NCI-H510A (cell line): ENCODE measurements at regions not wholly inside any gene's neighbourhood (a gene's known extent, or its start where the extent isn't known, plus 50 kb on each side); places are given as distances from the start of the nearest gene placed in this dataset.
"Not testable (repeated sequence)": the region's sequence is repeated elsewhere in the genome, so short reads cannot be mapped to it uniquely, and the experiment has no call there.

Experiments used
- DNase-seq: peaks from one replicate; lab custom pipeline; 2025; lab: John Stamatoyannopoulos, UW

DNA sequence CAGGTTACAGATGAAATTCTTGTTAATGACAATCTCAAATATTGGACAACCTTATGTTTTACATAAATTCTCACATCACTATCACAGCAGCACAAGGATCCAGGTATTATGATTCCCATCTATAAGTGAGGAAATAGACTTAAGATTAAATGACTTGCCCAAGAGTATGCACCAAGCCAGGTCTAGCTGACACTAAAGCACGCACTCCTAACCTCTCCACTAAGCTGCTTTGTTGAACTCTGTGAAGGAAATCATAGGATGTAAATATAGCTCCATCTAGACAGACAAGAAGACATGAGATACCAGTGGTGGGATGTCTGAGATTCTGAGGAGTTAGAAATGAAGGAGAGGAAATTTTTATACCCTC lies 87.9 kb downstream of the PHLDA1 start:
- no peak for DNase-seq

DNA sequence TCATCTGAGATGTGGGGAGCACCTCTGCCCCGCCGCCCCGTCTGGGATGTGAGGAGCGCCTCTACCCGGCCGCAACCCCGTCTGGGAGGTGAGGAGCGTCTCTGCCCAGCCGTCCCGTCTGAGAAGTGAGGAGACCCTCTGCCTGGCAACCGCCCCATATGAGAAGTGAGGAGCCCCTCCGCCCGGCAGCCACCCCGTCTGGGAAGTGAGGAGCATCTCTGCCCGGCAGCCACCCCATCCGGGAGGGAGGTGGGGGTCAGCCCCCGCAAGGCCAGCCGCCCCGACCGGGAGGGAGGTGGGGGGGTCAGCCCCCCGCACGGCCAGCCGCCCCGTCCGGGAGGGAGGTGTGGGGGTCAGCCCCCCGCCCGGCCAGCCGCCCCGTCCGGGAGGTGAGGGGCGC lies 89.9 kb downstream of the PHLDA1 start:
- not testable (repeated sequence) for DNase-seq

DNA sequence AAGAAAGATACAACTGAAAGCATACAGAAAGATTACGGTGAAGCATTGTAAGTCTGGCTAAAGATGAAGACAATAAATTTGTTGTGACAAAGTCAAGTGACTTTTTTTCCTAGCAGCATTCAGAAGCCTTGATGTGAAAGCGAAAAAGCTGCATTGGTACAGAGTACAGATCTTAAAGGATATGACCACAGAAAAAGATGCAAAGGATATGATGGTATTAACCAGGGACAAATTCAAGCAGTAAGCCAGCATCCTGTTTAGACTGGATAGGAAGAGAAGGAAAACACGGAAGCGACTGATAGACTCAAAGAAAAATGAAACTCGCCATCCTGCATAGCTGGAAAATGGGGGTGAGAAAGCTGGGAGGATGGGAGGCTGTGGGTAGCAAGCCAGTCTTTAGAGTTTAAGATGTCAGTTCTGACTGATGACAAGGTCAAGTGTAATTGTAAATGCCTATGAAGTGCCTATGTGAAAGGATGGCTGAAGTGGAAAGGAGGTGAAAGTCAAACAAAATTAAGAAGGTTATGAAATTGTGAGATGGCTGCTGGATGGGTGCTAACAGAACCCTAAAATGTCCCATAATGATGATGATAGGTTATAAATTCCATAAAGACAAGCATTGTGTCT lies 92.4 kb downstream of the PHLDA1 start:
- no peak for DNase-seq

DNA sequence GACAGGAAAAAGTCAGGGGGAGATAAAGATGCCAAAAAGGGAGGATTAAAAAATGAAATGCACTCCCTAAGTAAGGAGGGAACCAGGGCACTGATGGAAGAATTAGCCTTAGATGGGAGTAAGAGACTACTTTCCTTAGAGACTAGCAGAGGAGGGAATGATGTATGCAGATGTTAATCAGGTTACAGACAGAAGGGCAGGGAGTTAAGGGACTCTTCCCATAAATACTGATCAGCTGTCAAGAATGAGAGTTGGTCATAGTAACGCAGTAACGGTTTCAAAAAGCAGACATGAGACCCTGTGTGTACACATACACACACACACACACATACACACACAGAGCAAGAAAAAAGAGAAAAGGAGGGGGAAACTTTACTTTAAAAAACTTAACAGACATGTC lies 93.4 kb downstream of the PHLDA1 start:
- DNase-seq, result no peak

DNA sequence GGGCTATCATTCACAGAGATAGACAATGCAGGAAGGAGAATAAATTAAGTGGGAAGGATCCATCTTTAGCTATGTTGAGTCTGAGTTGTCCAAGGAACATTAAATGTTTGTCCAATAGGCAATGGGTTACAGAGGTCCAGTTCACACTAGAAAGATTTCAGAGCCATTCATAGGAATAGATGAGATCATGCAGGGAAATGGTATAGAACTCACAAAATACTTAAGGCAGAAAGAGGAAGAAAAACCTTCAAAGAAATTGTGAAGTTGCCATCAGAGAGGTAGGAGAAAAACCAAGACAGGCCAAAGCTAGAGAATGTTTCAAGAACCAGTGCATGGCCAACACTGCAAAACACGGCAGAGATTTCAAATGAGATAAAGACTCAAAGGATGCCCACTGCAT lies 94.1 kb downstream of the PHLDA1 start:
- no peak for DNase-seq

DNA sequence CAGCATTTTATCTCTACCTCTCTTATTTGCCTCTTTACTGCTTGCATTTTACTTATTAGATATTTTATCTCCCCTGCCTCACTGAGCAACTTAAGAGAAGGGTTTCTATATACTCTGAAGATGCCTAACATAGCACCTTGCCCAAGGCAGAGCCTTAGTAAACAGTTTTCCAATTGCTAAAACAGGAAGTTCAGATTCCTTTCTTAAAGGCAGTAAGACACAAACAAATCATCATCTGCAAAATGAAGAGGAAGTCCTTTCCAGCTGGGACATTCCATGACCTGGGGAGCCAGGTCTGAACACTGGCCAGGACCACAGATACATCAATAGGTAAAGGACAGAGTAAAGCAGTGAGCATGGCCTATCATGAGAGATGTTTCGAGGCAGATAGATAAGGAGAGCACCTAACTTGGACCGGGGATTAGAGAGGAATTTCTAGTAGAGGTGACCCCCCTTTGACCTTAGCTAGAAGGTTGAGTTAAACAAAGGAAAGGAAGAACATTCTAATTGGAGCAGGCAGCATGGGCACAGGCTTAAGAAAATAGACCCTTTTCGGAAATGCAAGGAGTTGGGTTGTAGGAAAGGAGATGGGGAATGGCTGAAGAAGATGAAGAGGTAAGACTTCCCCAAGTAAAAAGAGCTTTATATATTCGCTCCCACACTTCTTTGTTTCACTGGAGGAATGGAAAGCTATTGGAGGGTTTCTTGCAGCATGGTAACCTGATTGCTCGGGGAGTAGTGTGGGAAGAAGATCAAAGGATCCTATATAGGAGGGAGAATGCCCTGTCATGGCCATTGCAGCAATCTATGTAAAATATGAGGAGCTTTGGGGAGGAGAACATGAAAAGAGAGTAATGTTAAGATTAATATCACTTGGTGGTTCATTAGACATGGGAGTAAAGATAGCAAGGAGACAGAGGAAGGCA lies 94.8 kb downstream of the PHLDA1 start:
- no peak for DNase-seq

DNA sequence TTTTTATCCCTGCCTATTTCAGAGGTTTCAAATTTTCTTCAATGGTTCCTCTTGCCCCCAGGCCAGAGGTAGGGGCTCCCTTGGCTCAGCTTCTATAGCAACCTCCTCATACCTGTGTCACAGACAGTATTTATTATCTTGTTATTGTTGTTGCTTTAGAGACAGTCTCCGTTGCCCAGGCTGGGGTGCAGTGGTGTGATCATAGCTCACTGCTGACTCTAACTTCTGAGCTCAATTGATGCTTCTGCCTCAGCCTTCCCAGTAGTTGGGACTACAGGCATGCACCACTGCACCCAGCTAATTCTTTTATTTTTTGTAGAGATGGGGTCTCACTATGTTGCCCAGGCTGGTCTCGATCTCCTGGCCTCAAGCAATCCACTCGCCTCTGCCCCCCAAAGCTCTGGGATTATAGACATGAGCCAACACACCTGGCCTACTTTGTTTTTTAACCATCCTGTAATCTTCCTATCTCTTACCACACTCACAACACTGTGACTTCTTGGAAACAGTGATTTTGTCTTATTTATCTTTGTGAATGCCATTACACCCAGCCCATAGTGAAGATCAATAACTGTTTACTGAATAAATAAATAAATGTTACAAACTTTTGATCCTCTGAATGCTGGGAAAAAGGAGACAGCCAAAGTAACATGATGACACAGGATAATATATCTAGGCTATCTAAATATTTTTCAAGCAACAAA lies 95.9 kb downstream of the PHLDA1 start:
- DNase-seq, result no peak

DNA sequence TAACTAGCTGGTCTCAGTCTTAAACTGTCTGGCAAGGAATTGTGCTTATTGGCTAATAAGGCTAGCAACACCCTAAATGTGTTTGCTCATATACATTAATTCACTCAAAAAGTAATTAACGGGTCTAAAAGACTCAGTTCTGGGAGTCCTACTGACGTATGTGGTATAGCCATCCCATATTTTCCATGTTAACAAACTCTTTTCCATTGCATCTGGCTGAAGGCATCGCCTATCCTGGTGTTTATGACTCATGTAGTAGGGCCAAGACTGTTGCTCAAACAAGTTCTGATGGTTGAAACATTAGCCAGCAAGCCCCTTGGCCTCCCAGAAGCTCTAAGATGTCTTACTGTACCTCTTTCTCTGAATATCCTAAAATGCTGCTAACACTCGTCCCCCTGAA lies 98.5 kb downstream of the PHLDA1 start:
- DNase-seq, result no peak

DNA sequence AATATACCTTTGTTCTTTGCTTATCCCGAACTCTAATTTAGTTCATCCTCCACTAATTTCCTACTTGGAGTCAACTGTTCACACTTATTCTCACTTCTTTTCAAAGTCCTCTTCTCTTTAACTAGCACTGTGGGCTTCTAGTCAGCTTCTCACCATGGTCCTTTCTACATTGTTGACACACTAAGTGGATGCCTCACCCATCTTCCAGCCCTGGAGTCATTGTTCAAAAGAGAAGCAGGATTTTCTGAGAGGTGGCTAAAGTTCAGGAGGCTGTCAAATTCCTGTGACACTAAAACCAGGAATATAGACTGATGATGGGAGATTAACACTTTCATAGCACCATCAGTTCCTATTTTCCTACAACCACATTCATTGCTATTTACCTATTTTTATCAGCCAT lies 99.3 kb downstream of the PHLDA1 start:
- no peak for DNase-seq

DNA sequence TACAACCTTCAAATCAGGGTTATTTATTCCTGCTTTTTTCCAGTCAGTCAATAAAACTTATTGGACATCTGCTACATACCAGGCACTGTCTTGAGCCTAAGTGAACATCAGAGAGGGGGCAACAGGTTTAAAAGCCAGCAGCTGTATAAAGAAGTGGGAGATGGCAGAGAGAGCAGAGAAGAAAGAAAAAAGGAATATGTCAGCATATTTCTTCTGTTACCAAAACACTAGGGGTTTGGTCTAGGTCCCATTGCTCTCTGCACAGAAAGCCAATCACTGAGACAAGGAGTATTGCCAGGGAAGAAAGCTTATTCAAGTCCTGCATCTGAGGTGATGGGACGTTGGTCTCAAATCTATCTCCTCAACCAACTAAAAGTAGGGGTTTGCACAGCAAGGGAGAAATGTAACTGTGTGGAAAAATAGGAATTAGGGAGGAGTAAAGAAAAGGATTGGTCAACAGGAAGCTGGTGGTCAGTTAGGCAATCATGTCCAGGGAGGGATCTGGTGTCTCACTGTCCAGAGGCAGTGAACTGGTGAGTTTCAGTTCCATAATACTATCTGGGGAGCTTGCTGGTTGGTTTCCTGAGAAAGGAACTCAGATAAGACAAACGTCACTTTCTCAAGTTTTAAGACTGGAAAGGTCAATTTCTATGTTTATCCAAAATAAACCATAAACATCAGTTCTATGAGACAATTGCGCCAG lies 107.5 kb downstream of the PHLDA1 start:
- no peak for DNase-seq

DNA sequence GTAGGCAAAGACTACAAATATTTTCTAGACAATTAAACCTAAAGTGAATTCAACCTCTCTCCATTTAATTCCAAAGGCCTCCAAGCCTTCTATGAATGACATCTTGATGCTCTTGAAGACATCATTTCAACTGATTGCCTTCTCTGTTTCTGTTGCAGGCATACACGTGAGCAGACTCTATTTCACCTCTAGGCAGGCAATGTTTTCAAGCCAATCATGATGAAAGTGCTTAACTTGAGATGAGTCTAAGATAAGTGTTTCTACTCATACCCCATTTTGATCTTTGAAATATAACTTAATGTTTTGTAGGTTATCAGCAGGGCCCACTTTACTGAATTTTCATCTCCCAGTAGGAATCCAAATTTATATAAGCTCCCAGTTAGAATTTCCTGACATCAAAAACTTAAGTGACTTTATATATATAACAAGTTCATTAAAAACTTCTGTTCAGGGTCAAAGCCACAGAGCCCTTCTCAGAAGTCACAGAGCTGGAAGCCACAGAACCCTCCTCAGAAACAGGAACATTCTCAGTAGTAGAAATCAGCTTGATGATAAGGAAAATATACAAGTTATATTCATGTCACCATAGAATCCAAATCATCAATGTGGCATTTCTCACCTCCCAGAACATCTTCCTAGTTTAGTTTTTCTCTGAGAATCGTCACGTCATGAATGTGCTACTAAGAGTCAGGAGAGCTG lies 108.5 kb downstream of the PHLDA1 start:
- DNase-seq, result no peak

DNA sequence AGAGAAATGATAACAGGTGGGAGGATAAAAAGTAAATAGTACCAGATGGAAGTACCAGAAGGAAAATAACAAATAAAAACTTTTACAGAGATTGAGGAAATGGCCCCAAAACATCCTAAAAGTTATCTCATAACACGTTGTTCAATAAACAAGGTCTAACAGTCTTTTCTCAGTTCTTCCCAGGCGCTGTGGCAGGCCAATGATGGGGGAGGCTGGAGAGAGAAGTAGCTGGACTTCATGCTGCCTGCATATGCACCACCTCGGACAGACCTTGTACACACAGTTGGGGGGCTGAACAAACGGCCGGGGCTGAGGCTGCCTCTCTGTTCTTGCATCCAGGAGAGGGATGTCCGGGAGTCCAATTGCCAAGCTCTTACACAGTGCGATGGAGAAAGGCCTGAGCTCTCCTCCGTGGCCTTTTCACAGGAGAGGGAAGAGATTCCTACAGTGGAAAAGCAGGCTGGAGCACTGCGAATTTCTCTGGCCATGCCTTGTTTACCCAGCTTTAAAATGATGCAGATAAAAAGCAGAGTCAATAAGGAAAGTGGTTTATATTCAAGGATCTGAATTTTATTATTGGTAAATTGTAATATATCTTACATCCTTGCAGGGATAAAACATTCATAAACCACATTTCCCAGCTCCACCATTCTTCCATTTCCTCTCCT lies 109.8 kb downstream of the PHLDA1 start:
- DNase-seq, result no peak

DNA sequence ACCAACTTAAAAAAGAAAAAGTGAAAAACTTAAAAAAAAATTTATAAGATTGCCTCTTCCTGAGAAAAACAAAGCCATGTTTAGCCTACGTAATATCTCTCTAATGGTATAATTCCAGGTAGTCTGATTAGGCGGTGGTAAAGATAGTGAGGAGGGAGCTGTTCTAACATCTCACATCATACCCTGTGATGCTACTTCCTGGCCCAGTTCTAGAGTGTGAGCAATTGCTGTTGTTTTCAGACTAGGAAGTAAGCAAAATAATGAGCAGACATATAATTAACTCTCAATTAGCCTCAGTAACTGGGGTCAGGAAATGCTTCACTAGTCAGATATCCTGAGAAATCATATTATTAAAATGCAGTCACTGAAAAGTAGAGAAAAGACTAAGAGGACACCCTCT lies 113.9 kb downstream of the PHLDA1 start:
- DNase-seq, result no peak

DNA sequence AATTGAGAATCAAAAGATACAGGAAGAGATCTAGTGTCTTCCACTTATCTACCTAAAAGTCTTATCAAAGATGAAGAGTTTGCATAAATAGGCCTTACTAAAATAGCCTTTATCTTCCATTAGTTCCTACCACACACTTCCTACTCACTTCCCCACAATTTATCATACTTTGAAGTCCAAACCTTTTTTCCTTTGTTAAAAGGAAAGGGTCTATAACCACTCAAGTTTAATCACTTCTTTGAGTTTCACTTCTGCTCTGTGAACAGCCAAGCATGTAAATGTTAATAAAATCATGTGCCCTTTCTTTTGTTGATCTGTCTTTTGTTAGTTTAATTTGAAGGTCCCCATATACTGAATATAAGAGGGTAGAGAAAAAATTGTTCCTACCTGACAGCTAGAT lies 114.5 kb downstream of the PHLDA1 start:
- DNase-seq, result no peak

DNA sequence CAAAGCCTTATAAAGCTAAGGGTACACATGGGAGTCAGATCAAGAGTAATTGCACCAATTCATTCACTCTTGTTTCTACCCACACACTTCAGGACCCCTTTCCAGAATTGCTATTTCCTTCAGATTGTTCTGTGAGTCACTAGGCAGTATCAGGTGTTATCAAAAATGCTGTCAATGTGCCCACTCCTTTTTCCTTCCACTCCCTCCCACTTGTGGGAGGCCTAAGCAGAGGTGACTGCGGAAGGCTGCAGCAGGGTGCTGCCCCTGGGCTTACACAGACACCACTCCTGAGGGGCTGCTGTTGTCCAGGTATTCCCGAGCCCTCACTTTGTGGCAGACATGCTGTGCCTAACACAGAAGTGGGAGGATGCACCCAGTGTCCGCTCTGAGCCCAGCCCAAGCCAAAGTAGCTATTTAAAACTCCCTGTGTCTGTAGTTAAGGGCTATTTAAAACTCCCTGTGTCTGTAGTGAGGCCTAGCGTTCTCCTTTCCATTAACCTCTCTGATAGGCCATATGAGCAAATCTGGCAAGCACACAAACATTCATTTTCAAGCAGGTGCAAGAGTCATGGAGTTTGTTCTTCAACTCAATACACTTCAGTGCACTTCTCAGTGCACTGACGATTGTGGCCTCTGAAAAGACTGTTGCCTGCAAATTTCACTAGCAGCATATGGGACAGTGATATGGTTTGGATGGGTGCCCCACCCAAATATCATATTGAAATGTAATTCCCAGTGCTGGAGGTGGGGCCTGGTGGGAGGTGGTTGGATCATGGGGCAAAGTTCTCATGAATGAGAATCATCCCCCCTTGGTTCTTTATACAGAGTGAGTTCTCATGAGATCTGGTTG lies 117.8 kb downstream of the PHLDA1 start:
- DNase-seq, result peak; percentile 21

DNA sequence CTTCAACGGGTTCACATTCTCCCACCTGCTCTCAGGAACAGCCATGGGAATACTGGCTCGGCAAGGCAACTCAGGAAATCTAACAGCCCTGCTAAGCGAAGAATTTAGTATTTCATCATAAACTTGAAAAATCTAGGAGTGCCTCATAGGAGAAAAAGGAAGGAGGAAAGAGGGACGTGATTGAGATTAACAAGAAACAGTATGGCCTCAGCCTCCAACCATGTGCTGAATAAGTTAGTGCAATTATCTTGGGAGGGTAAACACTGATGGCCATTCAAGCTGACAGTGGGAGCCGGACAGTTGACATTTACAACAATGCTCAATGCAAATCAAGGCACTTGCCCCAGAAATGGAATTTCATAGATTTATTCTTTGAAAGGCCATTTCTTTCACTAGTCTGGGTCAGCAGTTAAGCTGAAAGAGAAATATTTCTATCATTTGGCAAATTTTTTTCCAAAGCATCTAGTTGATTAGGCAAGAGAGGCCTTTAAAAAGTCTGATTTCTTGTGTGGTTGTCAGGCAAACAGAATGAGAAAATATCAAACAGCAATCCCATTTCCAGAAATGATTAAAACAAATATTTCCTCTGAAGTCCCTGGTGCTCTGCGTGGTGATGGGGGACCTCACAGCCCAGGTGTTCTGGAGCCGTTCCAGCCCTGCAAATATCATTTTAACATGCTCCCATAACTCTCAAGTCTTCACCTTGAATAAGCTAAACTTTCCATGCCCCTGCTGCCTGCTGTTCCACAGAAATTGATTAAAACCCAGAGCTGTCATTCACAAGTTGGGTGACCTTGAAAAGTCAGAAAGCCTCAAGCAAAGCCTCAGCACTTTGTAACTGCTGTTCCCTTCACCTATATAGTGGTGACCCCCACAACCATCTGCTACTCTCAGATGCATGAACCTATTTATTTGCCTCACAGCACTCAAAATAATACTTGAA lies 121.6 kb downstream of the PHLDA1 start:
- DNase-seq, result no peak

DNA sequence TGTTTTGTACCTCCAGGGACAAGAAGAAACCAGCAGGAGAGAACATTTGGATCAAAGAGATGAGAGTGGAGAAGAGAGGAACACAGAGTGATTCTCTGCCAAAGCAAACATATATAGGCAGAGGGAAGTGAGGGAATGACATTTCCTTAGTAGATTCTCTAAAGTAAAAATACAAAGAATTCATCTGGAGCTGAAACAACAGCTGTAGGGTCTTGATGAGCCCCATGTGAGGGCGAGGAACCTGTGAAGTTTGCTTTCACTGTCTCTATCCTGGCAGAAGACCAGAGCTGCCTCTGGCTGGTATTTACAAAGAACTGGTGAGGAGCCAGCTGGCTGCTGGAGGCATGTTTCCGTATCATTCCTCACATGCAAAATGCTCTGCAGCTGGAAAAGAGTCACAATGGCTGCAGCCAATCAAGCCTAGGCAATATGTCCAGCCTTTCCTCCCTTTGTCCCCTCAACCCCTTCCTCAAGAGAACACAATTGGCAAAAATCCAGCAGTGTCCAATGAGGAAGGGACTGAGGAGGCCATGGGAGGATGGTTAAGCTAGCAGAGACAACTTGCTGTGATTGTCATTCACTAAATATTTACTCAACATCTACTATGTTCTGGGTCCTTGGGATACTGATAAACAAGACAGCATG lies 122.5 kb downstream of the PHLDA1 start:
- DNase-seq, result peak; percentile 53

DNA sequence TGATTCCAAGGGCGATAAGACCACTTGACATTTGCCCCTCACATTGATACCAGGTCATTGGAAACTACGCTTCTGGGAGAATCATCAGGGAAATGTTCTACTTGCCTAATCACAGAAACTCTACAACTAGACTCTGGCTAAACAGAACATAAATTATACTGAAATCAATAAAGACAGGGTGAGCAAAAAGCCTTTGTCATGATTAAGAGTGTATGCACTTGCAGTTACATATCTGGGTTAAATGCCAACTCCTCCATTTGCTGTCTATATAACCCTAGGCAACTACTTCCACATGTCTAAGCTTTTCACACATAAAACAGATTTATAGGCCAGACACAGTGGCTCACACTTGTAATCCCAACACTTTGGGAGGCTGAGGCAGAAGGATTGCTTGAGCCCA lies 125.7 kb downstream of the PHLDA1 start:
- no peak for DNase-seq
